MCF 10A (cell line): ENCODE measurements at regions not wholly inside any gene's neighbourhood (a gene's known extent, or its start where the extent isn't known, plus 50 kb on each side); places are given as distances from the start of the nearest gene placed in this dataset.

Experiments used
- BruUV-seq: library from RNA; stranded (reverse); fragments of 400-500 nt; replicated peaks from 2 replicates; lab custom pipeline; 2021; lab: Mats Ljungman, UMichigan
- CTCF ChIA-PET: fragments of 300-600 bp; sonication (Branson Sonifier 250); formaldehyde crosslinking; extraction: SDS; loops from one replicate; lab custom pipeline; 2021; ENCODE audit warnings: antibody characterized with exemption, inconsistent platforms; lab: Yijun Ruan, JAX
- POLR2A ChIA-PET: fragments of 300-600, 350-650 bp; sonication (Branson Sonifier 250); formaldehyde crosslinking; extraction: SDS; loops from one replicate; lab custom pipeline; 2020; ENCODE audit warnings: antibody characterized with exemption, inconsistent platforms; lab: Yijun Ruan, JAX
- DNase-seq: peaks from one replicate; pipeline ENCODE4 v3.0.0-alpha.2; 2018; ENCODE audit not compliant: unreplicated experiment
- H3K27ac Mint-ChIP-seq: one replicate; pipeline ENCODE4 v1.8.0; 2022; ENCODE audit warnings: mild to moderate bottlenecking, low read depth, mixed read lengths; ENCODE audit not compliant: unreplicated experiment
- H3K27me3 Mint-ChIP-seq: one replicate; pipeline ENCODE4 v1.8.0; 2022; ENCODE audit warnings: mixed read lengths; ENCODE audit not compliant: insufficient read depth, unreplicated experiment
- H3K36me3 Mint-ChIP-seq: one replicate; pipeline ENCODE4 v1.8.0; 2022; ENCODE audit warnings: mild to moderate bottlenecking, moderate library complexity, mixed read lengths; ENCODE audit not compliant: insufficient read depth, unreplicated experiment
- H3K4me1 Mint-ChIP-seq: one replicate; pipeline ENCODE4 v1.8.0; 2022; ENCODE audit warnings: mixed read lengths; ENCODE audit not compliant: insufficient read depth, unreplicated experiment
- H3K4me3 Mint-ChIP-seq: one replicate; pipeline ENCODE4 v1.8.0; 2022; ENCODE audit warnings: mild to moderate bottlenecking, moderate library complexity, mixed read lengths; ENCODE audit not compliant: unreplicated experiment
- H3K9me3 Mint-ChIP-seq: one replicate; pipeline ENCODE4 v1.8.0; 2022; ENCODE audit warnings: mixed read lengths; ENCODE audit not compliant: unreplicated experiment
- CTCF ChIP-seq: fragments of 200-600 bp; IDR thresholded peaks from one replicate; pipeline ENCODE4 v1.8.0; 2022; ENCODE audit warnings: antibody characterized with exemption, mild to moderate bottlenecking; ENCODE audit not compliant: unreplicated experiment
- intact Hi-C: fragments of 100-400 bp; cut with micrococcal nuclease; formaldehyde crosslinking; loops from 2 replicates; pipeline ENCODE4 v1.14.1; 2022

- intact Hi-C loops = no loop called here
- H3K9me3 Mint-ChIP-seq = peaks cover 7% of the 10 kb centered on the region
- H3K27ac Mint-ChIP-seq = no peak overlapping the region
- no peaks in the 10 kb centered on the region for H3K4me1 Mint-ChIP-seq
- ChIA-PET CTCF (interaction anchor here (1.2 kb wide), 1 partner anchor 81 kb away, joined by 4 read pairs; no protein-coding TSS in a partner anchor), POLR2A (no interaction called here)
- TF ChIP-seq CTCF = no peak
- no peak for DNase-seq
- no TSS peak for BruUV-seq
- no peaks in the 10 kb centered on the region for H3K27me3 Mint-ChIP-seq
- no peak overlapping the region for H3K4me3 Mint-ChIP-seq
- no peaks in the 10 kb centered on the region for H3K36me3 Mint-ChIP-seq
Measured at GRCh38 chr4:38400946-38401345, 263.1 kb upstream of the KLF3 start.

GRCh38 chr4:38406243-38406642 lies 257.8 kb upstream of the KLF3 start:
- no TSS peak for BruUV-seq
- no peak for TF ChIP-seq CTCF
- Mint-ChIP-seq H3K9me3 (peaks cover 7% of the 10 kb centered on the region), H3K27me3 (no peaks in the 10 kb centered on the region), H3K27ac (no peak overlapping the region), H3K36me3 (no peaks in the 10 kb centered on the region), H3K4me3 (no peak overlapping the region), H3K4me1 (no peaks in the 10 kb centered on the region)
- POLR2A ChIA-PET = no interaction called here
- CTCF ChIA-PET = no interaction called here
- intact Hi-C loops = no loop called here
- DNase-seq = no peak

- H3K9me3 Mint-ChIP-seq = peaks cover under 1% of the 10 kb centered on the region
- intact Hi-C loops = no loop called here
- BruUV-seq = no TSS peak
- H3K4me1 Mint-ChIP-seq = no peaks in the 10 kb centered on the region
- no peak for TF ChIP-seq CTCF
- H3K4me3 Mint-ChIP-seq = no peak overlapping the region
- no peak overlapping the region for H3K27ac Mint-ChIP-seq
- no peak for DNase-seq
- no peaks in the 10 kb centered on the region for H3K27me3 Mint-ChIP-seq
- ChIA-PET CTCF (interaction anchor here (0.7 kb wide), 1 partner anchor 23 kb away, joined by 4 read pairs; no protein-coding TSS in a partner anchor), POLR2A (interaction anchor here (0.7 kb wide), 1 partner anchor 42 kb away, joined by 4 read pairs; no protein-coding TSS in a partner anchor)
- no peaks in the 10 kb centered on the region for H3K36me3 Mint-ChIP-seq
Measured at GRCh38 chr4:38409852-38410251, 254.1 kb upstream of the KLF3 start.

GRCh38 chr4:38411092-38411491 lies 252.9 kb upstream of the KLF3 start:
- intact Hi-C loops = no loop called here
- Mint-ChIP-seq H3K36me3 (no peaks in the 10 kb centered on the region), H3K4me1 (no peaks in the 10 kb centered on the region), H3K27ac (no peak overlapping the region), H3K9me3 (no peaks in the 10 kb centered on the region), H3K4me3 (no peak overlapping the region), H3K27me3 (no peaks in the 10 kb centered on the region)
- POLR2A ChIA-PET = interaction anchor here (0.7 kb wide), 1 partner anchor 180 kb away, joined by 4 read pairs; no protein-coding TSS in a partner anchor
- DNase-seq = no peak
- CTCF ChIA-PET = interaction anchor here (0.6 kb wide), 1 partner anchor 204 kb away, joined by 3 read pairs; no protein-coding TSS in a partner anchor
- no peak for TF ChIP-seq CTCF
- no TSS peak for BruUV-seq
